ENCODE measurements at regions not wholly inside any gene's neighbourhood (a gene's known extent, or its start where the extent isn't known, plus 50 kb on each side); places are given as distances from the start of the nearest gene placed in this dataset.

GRCh38 chr21:15152591-15152990 is 87.8 kb upstream of the NRIP1 start:
- no peak for DNase-seq

DNA sequence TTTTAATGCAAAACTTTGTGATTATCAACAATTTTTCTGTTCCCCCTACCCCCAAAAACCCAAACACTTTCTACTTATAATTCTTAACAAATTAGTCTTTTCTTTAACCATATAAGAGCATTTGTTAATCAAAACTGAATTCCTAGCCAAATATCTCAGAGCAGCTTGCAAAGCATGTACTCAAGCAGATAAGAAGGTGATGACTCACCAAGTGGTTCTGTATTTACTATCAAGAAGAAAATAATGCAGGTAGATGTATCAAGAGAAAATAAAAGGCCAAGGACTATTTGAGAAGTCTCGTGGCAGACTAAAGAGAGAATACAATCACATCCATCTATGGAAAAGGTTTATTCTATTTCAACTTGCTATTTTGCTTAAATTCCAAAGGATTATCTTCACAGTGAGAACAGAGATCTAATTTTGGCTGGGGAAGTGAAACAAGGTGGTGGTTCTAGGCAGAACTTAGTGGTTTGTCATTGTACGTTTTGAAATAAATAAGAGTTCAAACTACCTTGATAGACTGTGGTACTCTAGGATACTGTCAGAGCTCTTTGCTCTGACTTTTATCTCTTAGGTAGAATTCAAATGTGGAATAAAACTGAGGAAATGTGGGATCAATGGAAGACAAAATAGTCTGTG is 94.7 kb upstream of the NRIP1 start:
- no peak for DNase-seq

- no peak for DNase-seq
Observed at GRCh38 chr21:15160136-15160535, 95.3 kb upstream of the NRIP1 start.

DNA sequence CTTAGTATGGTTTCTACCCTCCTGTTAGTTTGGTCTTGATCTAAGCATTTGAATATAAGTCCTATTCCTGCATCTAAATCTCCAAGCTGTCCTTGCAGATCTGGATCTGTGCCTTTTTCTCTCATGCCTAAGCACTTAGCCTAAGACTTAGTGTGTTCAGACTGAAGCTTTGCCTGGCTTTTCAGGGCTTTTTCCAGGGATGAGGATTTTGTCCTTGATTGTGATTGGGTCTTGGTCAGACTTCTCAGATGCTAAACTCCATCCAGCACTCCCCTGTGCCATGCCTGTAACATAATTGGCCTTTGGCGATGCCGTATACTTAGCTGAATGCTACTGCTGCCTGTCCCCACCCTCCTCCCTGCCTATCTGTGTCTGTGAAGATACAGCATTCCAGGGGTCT is 98.1 kb upstream of the NRIP1 start:
- no peak for DNase-seq

DNA sequence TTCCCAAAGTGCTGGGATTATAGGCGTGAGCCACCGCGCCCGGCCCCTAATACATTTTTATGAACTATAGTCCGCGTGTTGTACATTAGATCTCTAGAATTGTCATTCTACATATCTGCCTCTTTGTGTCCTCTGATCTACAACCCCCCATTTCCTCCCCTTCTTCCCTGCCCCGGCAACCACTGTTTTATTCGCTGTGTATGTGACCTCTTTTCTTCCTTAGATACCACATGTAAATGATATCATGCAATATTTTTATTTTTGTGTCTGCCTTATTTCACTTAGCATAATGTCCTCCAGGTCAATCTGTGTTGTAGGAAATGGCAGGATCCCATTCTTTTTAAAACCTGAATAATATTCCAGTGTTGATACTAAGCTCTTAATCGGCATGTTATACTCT is 99.5 kb upstream of the NRIP1 start:
- no peak for DNase-seq

- no peak for DNase-seq
Observed at GRCh38 chr21:15164678-15165303, 100.0 kb upstream of the NRIP1 start.

GRCh38 chr21:15170614-15171013 is 105.8 kb upstream of the NRIP1 start:
- no peak for DNase-seq

- no peak for DNase-seq
Observed at GRCh38 chr21:15171546-15171945, 106.7 kb upstream of the NRIP1 start.

DNA sequence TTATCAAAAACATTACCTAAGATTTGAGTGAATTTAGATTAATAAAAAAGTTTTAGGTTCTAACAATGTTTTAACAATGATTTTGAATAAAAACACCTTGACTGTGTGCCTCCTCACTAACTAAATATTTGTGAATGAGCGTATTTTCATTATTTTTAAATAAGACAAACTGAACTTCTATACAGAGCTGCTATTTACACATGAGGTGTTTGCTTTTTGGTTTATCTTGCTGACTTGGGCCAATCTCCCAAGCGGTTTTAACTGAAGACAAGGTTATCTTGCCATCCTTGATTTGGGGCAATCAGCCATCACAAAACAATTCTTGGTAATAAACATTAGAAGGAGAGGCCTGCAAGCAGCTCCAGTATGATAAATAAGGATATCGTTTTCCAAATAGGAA is 108.2 kb upstream of the NRIP1 start:
- no peak for DNase-seq

DNA sequence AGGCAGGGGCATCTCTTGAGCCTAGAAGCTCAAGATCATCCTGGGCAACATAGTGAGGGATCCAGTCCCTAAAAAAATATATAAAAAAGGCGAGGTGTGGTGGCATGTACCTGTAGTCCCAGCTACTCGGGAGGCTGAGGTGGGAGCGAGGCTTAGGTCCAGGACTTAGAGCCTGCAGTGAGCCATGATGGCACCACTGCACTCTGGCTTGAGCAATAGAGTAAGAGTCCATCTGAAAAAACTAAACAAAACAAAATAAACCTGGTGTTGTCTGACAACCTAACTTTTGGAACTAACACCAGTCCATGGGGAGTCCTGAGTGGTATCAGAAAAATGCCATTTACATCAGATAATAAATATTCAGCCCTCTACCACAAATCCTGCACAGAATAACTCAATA is 110.1 kb upstream of the NRIP1 start:
- DNase-seq = no peak

- DNase-seq = no peak
Observed at GRCh38 chr21:15182731-15183130, 117.9 kb upstream of the NRIP1 start.

DNA sequence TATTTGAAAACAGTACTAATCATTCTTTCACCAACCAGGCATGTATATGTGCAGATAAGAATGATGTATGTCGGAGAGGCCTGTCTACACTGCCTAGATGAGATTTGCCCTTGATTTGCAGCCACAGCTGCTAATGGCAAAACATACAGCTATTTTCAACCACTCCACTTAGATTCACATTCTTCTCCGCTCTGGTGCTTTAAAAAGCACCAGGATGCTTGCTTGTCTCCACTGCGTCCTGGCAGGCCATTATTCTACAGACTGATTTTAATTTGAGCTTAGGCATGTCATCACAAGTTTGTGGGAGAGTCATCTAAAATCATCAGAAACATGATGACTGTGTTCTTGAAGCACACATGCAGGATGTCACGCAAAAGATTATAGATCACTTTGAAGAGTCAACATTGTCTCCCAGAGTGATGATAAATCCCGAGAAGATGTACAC is 119.0 kb upstream of the NRIP1 start:
- DNase-seq = no peak

- no peak for DNase-seq
Observed at GRCh38 chr21:15190412-15190811, 125.6 kb upstream of the NRIP1 start.

DNA sequence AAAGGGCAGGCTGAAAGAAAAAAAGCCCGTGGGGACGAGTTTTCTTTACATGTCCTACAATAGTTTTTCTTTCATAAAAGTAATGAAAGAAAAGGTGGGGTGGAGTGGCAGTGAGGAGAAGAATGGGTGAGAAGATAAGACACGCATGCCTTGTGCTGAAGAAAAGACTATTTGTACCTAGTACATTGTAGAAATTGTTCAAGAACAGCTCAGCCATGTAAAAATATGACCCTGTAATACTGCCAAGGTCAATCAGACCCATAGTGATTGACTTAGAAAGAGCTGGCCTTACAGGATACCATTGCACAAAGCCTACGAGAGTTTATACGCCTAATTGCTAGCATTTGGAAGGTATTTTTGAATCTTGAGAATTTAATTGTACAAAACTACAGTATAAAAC is 126.0 kb upstream of the NRIP1 start:
- no peak for DNase-seq

DNA sequence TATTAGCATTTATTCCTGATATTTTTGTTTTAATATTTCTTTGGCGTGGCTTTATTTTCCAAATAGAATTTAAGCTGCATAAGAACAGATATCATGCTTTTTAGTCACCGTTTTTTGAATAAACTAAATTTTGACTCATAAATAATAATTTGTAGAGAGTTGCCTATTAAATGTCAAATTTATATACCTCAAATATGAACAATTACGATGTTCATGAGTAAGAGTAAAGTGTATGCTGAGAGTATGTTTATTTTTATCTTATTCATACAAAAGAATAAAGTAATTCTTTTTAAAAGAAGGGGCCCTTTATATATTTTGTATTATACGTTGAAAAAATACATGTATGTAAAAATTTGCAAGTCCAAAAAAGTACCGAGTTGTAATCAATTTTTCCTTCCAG is 126.5 kb upstream of the NRIP1 start:
- DNase-seq = no peak

GRCh38 chr21:15192243-15192642 is 127.4 kb upstream of the NRIP1 start:
- DNase-seq = no peak

DNA sequence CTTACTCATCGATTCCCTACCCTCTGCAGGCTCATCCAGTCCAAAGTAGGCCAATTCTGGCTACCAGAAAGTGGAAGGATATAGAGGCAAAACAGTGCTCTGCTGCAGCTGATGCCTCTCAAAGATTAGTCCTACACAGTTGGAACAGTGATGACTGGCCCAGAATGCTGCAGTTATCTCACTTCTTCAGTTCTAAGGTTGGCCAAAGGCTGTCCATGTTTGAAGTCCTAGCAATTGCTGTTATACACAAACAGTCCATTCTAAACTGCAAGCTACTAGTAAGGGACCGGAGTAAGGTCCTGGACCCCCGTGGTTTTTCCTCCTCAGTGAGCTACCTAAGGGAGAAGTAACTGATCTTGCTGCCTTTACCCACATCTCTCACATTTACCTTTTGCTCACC is 129.1 kb upstream of the NRIP1 start:
- no peak for DNase-seq

DNA sequence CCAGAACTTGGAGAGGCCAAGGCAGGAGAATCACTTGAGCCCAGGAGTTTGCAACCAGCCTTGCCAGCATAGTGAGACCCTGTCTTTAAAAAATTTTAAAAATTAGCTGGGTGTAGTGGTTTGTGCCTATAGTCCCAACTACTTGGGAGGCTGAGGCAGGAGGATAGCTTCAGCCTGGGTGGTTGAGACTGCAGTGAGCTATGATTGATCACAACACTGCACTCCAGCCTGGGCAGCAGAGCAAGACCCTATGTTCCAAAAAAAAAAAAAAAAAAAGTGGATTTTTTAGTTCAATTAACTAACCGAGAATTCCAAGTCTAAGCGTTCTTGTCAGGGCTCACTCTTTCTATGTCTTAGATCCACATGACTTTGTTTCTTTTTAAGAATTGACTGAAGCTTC is 130.3 kb upstream of the NRIP1 start:
- DNase-seq = no peak

- no peak for DNase-seq
Observed at GRCh38 chr21:15195768-15196167, 131.0 kb upstream of the NRIP1 start.

- DNase-seq = no peak
Observed at GRCh38 chr21:15197696-15198095, 132.9 kb upstream of the NRIP1 start.

DNA sequence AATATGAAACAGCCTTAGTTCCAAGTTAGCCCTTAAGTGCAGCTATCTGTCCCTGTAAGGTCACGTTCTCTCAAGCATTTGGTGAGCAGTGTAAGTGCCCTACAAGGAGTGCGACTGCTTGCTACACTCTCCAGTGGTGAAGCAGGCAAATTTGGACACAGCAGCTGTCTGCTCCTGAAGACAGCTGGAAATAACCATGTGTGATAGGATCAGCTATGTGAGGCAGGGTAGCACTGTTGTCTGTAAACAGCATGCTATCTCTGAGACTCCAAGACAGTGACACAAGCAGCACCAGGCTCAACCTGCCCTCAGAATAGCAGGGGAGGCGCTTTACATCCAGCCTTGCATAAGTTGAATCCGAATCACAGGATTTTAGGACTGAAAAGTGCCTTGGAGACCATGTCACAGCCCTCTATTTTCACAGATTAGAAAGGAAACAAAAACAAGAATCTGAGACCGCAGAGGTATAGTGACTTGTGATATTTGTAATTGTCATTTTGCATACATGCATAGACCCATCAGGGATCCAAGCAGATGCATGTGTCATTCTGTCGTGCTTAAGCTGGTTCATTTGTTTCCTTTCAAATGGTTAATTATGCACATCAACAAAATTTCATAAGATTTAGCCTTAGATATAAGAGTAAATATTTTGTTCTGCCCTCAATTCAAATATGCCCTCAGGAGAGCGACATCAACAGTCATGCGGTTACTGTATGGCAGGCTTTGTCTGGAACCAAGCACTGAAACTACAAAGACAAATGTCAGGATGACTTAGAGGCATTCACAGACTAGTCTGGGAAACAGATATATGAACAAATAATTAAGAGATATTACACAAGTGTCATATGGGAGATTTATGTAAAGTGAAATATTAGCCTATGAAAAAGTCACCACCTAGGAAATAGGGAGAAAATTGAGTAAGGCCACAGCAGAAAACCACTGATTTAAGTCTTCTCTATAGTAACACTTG is 134.9 kb upstream of the NRIP1 start:
- DNase-seq = no peak

DNA sequence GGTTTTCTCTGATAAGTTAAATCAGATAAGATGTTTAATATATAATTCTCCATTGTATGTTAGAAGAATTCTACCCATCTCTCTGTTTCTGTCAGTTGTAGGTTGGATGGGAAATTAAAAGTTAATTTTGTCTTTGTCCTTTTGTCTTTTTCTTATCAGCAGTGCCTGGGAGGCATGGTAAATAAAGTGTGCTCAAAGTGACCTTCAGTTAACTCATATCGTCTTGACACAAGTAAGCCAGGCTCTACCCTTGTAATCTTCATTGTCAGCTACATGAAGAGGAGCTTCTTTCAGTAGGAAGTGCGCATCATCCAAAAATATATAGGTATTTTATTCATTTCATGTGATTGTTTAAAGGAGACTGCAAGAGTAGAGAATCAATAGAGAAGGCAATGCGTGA is 138.9 kb upstream of the NRIP1 start:
- DNase-seq = no peak

DNA sequence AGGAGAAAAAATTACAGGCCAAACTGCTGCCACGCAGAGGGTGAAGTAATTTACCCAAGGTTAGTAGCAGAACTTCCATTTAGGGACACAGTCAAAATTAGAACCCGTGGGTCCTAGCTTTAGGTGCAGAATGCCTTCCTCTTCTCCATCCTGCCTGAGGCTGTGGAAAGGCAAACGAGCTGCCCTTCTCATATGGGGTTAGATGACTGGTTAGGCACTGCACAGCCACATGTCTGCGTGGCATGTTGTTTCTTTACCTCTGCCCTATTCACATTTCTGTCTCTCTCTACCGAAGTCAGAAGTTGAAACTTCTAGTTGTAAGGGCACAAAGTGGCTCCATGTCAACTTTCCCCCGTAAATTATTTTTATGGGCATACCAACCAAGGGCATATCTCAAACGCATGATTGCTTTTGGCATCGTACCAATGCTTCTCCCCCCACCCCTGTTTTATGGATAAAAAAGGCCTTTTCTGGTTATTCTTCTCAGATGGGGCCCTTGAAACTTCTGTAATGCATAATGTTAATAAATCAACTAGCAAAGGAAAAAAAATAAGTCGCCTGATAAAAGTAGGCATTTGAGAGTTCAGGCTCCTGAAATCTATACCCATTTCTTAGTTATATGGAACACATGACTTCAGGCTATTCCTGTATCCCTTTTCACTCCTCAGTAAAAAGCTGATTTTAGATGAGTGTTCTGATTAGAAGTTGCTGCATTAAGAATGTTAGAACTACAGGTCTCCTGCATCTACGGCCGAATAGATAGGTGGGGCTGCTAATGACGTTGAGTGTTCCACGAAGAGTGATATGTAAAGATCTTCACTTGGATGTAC is 139.6 kb upstream of the NRIP1 start:
- DNase-seq = no peak
